ENCODE measurements at regions not wholly inside any gene's neighbourhood (a gene's known extent, or its start where the extent isn't known, plus 50 kb on each side); places are given as distances from the start of the nearest gene placed in this dataset.

DNA sequence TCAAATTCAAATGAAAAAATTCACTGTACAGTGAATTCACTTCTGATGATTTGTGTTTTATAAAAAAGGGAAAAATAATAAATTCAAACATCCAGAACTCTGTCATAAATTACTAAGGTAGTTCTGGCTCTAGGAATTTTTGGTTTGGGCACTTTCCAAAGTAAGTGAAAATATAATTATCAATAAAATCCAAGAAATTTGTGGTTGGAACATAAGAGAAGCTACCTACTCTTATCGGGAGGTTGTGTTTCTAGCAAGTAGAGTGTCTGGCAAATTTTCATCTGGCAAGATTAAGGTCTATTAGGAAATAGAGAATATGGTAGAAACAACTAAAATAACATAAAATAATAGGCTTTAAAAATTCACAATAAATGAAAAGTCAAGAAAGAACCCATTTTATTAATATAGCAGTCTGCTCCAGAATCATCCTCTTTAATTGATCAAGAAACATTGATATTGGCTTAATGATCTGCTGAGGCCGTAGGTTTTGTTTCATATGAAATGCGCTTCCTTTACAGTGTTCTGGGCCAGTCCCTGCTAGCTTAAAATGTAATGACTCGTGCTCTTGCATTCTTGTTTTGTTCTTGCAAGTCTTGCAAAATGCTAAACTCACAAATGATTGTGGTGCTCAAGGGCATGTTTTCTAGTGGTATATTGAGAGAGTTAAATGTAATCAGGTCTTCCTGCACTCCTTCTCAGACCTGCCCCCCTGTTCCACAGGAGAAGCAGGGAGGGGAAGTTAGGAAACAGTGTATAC, 331.4 kb downstream of the RAPGEF2 start:
- in situ Hi-C loops (cut with HindIII; ENCODE audit: low pct_unique_long_range_greater_than_20kb, low sequenced_read_pairs) = no loop called here

DNA sequence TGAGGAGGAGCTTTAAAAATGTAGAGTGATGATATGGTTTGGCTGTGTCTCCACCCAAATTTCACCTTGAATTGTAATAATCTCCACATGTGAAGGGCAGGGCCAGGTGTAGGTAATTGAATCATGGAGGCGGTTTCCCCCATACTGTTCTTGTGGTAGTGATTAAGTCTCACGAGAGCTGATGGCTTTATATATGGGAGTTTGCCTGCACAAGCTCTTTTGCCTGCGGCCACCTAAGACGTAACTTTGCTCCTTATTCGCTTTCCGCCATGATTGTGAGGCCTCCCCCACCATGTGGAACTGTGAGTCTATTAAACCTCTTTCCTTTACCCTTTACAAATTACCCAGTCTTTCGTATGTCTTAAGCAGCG, 332.0 kb downstream of the RAPGEF2 start:
- in situ Hi-C loops (cut with HindIII; ENCODE audit: low pct_unique_long_range_greater_than_20kb, low sequenced_read_pairs) = no loop called here
- no peak for DNase-seq (ENCODE audit: low read depth, low spot score)

More for the DNA sequence above, 331.4 kb downstream of the RAPGEF2 start:
- no peak for DNase-seq (ENCODE audit: low read depth, low spot score)

DNA sequence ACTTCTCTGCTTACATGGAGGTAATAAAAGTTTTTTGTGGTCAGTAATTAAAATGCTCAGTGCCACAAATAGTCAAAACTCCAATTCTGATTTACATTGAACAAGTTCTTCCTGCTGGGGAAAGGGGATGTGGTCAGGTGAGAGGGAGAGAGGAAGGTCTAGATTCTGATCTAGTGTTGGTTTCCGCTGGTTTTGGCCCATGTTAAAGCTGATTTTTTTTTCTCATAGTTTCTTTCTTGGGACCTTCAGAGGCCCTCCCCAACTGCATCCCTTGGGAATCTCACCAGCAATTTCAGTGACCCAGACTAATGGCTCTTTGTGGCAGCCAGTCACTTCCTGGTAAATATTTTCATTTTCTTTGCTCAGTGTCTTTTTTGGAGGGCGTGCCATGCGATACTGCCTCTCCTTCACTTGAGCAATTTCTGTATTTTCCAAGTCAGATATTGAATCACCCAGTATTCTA, 332.7 kb downstream of the RAPGEF2 start:
- in situ Hi-C loops (cut with HindIII; ENCODE audit: low pct_unique_long_range_greater_than_20kb, low sequenced_read_pairs) = no loop called here
- DNase-seq (ENCODE audit: low read depth, low spot score) = no peak

DNA sequence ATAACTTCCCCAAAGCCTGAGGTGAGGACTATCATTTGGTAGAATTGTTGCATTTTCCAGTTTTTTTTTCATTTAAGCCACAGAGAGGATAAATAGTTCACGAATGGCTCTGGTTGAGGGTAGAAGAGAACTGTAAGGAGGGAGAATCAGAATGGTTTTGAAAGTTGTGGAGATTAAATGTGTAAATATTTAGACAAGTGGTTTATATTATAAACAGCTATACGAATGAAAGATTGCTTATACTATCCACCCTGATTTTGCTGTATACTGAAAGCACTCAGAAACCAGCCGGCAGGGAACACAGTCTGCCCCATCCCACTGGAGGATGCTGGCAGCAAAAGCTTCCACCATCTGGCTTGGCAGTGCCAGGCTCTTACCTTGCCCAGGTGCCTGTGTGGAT, 341.1 kb downstream of the RAPGEF2 start:
- DNase-seq (ENCODE audit: low read depth, low spot score) = no peak
- in situ Hi-C loops (cut with HindIII; ENCODE audit: low pct_unique_long_range_greater_than_20kb, low sequenced_read_pairs) = no loop called here

DNA sequence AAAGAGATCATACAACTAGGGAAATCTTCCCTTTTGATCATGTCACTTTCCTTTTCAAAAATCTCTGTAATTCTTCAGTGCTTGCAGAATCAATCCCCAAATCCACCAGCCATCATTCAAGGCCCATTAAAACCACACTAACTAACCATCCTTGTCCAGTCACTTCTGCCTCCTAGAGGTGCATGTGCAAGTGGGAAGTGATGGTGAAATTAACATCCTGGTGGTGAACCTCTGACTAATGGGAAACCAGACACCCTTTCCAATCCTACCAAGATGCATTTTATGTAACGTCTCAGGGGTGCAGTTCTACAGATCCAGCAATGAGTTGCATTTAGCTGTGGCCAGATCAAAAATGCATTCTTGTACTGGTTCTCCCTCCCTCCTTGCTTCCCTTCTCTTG, 341.8 kb downstream of the RAPGEF2 start:
- peak; percentile 42 for DNase-seq (ENCODE audit: low read depth, low spot score)
- in situ Hi-C loops (cut with HindIII; ENCODE audit: low pct_unique_long_range_greater_than_20kb, low sequenced_read_pairs) = no loop called here

DNA sequence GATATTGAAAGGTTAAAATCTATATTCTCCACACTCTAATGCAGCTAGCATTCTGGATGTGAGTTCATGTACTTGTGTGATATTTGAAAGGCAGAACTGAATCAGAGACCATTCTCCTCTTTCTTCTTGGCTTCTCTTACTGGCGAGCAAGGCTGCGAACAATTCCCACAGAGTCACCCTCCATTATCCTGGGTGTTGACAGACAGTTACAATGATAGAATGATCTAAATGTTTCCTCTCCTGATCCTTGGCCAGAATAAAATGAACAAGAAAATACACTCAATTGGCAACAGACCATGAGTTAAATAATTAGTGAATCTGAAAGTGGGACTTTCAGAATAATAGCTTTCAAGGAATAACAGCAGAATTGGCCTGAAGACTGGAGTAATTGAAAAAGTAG, 342.8 kb downstream of the RAPGEF2 start:
- in situ Hi-C loops (cut with HindIII; ENCODE audit: low pct_unique_long_range_greater_than_20kb, low sequenced_read_pairs) = no loop called here
- DNase-seq (ENCODE audit: low read depth, low spot score) = no peak

DNA sequence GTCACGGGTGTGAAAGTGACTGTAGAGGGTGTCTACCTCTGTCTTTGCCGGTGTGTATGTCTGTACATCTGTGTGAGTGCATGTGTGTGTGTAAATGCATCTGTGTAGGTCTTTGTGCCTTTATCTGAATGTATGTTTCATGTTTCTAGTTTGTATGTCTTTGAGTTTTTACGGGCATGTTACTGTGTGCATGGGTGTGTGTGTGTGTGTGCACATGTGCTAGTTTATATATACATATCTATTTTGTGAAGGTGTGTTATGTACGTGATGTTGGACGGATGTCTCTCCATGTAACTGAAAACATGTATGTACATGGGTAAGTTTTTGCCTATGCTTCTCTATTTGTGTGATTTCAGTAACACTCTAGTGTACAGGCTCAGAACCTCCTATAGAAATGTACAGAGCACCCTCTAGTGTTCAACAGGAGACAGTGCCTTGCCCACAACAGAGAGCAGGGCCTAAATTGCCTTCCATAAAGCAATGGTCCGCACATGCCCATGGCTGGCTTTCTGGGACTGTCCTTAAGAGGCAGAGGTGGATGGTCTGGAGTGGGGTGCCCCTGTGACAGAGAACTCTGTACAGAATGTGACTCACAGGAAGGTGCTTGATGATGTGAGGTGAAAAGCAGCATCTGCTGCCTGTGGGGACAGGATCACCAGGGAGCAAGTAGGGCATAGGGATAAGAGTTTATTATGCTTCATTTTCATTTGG, 343.5 kb downstream of the RAPGEF2 start:
- in situ Hi-C loops (cut with HindIII; ENCODE audit: low pct_unique_long_range_greater_than_20kb, low sequenced_read_pairs) = no loop called here
- peak; percentile 77 for DNase-seq (ENCODE audit: low read depth, low spot score)

DNA sequence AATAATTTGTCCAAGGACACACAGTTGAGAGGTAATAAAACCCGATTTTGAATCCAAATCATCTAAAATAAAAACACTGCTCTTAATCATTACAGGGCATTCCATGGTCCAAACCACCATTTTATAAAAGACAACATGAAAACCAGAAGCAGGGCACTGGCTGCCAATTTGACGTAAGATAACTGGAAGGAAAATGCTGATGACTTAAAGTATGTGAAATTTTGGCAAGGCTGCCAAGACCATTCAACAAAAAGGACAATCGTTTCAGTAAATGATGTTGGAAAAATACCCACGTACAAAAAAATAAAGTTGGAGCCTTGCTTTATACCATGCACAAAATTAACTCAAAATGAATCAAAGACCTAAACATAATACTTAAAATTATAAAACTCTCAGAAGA, 344.4 kb downstream of the RAPGEF2 start:
- in situ Hi-C loops (cut with HindIII; ENCODE audit: low pct_unique_long_range_greater_than_20kb, low sequenced_read_pairs) = no loop called here
- DNase-seq (ENCODE audit: low read depth, low spot score) = no peak

DNA sequence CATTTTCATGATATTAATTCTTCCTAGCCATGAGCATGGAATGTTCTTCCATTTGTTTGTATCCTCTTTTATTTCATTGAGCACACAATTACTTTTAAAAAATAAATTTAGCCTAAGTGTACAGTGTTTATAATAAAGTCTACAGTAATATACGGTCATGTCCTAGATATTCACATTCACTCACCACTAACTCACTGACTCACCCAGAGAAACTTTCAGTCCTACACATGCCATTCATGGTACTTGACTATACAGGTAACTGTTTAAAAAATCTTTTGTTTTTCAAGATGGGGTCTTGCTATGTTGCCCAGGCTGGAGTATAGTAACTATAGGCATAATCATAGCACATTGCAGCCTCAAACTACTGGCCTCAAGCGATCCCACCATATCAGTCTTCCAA, 348.1 kb downstream of the RAPGEF2 start:
- in situ Hi-C loops (cut with HindIII; ENCODE audit: low pct_unique_long_range_greater_than_20kb, low sequenced_read_pairs) = no loop called here
- no peak for DNase-seq (ENCODE audit: low read depth, low spot score)

DNA sequence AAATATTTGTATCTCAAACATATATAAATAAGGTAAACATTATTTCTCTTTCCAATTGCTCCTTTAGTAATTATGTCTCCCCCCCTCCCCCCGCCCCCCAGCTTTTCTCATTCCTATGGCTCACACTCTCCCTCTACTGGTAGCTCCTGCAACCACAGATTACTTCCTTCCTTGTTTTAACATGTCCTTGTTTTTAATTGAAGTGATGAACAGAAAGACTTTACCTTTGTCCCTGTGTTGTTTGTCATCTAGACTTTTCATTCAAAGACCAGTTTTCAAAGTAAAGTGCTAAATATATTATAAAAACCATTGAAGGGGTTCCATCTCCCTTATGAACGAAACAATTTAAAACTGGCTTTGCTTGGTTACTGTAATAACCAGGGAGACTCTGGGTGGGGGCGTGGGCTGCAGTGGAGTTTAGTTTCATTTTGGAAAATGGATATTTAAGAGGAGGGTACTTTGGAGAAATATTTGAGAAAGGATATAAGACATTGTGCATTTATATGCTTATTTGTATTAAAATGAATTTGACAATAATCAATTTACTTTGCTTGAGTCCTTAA, 352.9 kb downstream of the RAPGEF2 start:
- peak; percentile 70 for DNase-seq (ENCODE audit: low read depth, low spot score)
- in situ Hi-C loops (cut with HindIII; ENCODE audit: low pct_unique_long_range_greater_than_20kb, low sequenced_read_pairs) = no loop called here

DNA sequence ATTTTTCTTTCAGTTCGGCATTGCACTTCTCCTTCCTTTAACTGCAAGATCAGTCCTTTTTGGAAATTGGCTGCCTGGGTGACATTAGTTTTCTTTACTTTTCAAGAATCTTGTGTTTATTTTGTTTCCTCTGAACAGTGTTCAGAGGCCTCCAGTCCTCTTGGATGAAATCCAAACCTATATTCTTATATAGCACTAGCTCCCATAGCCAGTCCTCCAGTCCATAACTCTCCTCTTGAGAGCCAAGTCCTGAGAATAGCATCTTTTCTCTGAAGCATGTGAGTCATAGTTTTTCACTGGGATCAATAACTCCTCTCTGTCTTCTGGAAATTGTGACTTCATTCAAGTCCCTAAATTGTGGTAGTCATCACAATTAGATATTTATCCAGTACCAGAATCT, 357.5 kb downstream of the RAPGEF2 start:
- in situ Hi-C loops (cut with HindIII; ENCODE audit: low pct_unique_long_range_greater_than_20kb, low sequenced_read_pairs) = no loop called here
- DNase-seq (ENCODE audit: low read depth, low spot score) = no peak

DNA sequence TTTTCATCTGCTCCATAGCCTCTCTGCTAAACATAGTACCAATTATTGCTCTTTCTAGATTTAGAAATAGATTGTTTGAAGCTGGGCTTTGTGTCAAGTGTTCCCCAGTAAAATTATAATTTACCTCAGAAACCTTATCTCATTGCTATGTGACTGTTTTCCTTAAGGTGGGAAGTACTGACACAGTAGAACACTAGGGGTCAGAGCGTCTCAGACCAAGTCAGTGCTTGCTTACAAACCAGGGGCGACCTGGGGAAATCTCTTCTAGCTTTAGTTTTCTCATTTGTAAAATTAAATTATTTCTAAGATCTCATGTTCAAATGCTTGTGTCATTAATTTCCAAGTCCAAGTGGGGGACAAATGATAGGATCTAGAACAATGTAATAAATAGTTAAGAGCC, 360.4 kb downstream of the RAPGEF2 start:
- in situ Hi-C loops (cut with HindIII; ENCODE audit: low pct_unique_long_range_greater_than_20kb, low sequenced_read_pairs) = no loop called here

DNA sequence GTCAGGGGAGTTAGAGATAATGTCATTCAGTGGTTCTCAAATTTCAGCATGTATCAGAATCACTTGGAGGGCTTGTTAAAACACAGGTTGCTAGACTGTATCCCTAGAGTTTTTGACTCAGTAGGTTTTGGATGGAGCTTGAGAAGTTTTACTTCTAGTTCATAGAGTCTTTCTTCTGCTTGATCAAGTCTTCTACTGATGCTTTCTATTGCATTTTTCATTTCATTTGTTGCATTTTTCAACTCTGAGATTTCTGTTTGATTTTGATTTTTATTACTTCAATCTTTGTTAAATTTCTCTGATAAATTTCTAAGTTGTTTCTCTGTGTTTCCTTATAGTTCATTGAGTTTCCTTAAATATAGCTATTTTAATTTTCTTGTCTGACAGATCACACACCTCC, 361.4 kb downstream of the RAPGEF2 start:
- in situ Hi-C loops (cut with HindIII; ENCODE audit: low pct_unique_long_range_greater_than_20kb, low sequenced_read_pairs) = no loop called here
- no peak for DNase-seq (ENCODE audit: low read depth, low spot score)

More for the DNA sequence above, 360.4 kb downstream of the RAPGEF2 start:
- DNase-seq (ENCODE audit: low read depth, low spot score) = no peak

DNA sequence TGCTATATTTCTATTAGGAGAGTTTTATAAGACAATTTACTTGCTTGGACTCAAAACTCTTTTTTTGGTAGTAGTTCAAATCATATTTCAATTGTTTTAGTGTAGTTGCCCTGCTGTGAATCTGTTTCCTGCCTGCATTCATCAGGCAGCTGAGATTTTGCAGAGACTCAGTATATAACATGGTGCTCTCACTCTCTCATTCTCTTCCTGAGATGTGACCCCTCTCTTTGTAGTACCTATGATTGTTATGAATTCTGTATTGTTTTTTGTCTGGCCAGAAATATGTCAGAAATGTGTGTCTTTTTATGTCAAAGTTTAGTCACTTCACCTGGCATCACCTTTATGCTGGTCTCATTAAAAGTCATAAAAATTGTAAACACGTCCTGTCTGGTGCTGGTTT, 374.0 kb downstream of the RAPGEF2 start:
- in situ Hi-C loops (cut with HindIII; ENCODE audit: low pct_unique_long_range_greater_than_20kb, low sequenced_read_pairs) = no loop called here
- DNase-seq (ENCODE audit: low read depth, low spot score) = no peak

DNA sequence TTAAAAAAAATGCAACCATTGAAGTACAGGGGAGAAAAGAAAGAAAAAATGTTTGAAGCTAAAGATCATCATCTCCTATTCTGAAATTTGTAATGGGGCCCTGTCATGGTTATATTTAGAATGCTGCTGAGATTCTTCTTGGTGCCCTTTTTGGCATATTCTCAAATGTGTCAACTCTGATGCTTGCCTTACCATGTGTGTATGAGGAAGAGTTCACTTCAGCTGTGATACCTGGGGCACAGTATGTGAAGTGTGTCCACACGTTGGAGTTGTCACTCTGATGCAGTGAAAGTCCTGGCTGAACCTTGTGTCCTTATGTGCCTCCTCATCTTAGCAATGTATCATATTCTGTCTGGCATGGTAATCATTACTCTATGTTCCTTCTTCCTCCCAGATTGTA, 377.9 kb downstream of the RAPGEF2 start:
- in situ Hi-C loops (cut with HindIII; ENCODE audit: low pct_unique_long_range_greater_than_20kb, low sequenced_read_pairs) = no loop called here
- no peak for DNase-seq (ENCODE audit: low read depth, low spot score)

DNA sequence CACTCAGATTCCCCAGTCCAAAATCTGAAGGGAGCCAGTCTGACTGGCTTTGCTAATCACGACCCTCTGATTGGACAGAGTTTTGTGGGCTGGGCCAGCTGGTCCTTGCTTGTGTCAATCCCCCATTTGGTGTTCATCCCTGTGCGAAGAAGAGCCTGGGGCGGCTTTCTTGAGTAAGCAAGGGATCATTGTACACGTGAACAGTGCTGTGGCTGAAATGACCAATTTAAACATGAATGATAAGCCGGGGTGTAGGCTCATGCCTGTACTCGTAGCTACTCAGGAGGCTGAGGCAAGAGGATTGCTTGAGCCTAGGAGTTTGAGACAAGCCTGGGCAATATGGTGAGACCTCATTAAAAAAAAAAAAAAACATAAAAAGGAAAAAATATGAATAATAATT, 379.1 kb downstream of the RAPGEF2 start:
- in situ Hi-C loops (cut with HindIII; ENCODE audit: low pct_unique_long_range_greater_than_20kb, low sequenced_read_pairs) = no loop called here
- peak; percentile 32 for DNase-seq (ENCODE audit: low read depth, low spot score)

DNA sequence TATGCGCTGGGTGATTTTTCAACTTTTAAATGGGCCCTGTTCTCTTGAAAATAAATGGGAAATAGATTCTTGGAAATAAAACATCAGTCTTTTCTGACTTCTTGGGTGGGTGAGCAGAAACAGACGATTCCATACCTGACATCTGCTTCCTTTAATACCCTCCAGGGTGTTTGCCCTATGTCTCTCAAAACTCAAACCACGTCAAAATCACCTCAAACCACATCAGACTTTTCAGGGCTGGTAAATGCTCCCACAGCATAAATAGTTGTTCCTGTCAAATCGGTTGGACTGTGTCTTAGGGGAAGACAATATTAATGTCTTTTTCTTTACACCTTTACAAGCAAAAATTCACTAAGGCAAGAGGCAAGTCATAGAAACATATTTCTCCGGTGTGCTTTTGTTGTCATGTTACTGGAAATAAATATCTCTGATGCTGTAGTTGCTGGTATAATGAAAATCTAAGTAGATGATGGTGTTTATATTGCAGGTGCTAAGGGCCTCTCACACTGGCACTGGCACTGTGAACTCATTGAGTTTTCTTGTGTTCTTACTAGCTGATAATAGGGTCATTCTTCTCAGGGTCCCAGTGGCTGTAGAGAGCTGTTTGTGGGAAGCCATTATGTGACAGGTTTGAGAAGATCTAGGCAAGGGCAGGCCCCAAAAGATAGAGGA, 380.4 kb downstream of the RAPGEF2 start:
- in situ Hi-C loops (cut with HindIII; ENCODE audit: low pct_unique_long_range_greater_than_20kb, low sequenced_read_pairs) = no loop called here
- DNase-seq (ENCODE audit: low read depth, low spot score) = no peak

All from SK-MEL-5 (cell line).